ENCODE measurements at regions not wholly inside any gene's neighbourhood (a gene's known extent, or its start where the extent isn't known, plus 50 kb on each side); places are given as distances from the start of the nearest gene placed in this dataset.
"Not testable (repeated sequence)": the region's sequence is repeated elsewhere in the genome, so short reads cannot be mapped to it uniquely, and the experiment has no call there.

DNA sequence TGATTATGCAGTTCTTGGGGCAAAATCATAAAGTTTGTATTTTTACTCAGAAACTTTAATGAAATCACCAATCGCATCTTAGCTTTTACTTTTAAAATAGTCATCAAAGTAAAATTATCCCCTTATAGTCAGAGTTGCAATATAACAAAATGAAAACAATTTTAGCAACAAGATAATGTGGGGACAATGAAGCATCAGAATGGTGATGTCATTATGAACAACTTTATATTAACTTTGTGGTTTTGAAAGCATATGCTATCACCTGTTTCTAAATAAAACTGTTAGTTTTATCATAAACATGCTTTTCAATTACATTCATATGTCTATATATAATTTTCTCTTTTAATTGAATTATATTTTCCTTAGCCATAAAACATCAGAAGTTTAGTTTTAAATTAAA lies 856.8 kb downstream of the CDH9 start:
- DNase-seq = no peak

DNA sequence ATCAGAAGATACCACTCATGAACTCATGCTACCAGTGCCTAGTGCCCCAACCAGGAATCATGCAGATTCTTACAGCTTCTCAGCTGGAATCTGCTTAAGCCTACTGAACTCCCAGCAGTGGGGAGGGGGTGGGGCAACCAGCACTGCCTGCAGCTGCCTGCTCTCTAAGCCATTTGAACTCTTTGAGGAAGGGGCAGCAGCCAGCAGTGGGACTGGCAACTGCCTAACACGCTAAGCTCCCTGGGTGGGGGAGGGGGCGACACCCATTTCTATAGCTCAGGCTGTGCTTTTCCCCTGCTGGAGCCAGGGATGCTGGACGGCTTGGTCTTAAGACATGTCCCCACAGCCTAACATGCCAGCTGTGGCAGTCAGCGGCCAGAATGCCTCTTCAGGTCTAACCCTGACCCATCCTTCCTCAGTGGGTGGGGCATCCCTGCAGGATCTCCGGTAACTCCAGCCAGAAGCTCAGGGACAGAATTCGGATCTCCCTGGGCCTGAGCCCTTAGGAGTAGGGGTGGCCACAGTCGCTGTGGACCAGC lies 889.7 kb downstream of the CDH9 start:
- no peak for DNase-seq

DNA sequence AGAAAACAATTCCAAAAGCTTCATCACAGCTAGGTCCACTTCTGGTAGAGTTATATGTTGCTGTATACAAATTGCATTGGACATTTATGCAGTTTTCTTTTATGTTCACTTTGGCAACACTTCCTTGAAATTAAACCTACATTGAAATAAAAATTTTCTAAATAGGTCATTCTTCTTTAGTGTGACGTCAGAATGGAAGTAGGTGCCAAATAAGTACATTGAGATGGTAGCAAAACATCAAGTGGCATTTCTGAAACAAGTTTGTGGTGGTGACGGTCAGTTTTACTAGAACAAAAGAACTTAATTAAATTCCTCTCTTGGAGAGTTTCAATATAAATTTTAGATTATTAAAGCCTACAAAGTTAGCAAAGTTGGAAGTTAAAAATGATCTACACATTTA lies 895.1 kb downstream of the CDH9 start:
- DNase-seq = no peak

DNA sequence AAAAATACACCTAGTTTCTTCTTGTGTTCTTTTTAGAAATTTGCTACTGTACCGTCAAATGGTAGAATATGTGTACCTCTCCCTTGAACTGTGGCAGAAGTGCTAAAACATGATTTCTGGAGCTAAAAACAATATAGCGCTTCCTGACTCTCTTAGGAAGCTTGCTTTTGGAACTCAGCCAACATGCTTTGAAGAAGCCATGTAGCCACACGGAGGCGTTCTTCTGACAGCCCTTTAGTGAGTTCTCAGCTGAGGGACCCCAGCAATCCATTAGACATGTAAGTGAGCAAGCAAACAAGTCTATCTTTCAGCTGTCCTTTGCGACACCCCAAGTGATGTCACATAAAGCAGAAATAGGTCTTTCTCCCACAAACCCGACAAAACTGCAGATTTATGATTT lies 917.0 kb downstream of the CDH9 start:
- DNase-seq = no peak

DNA sequence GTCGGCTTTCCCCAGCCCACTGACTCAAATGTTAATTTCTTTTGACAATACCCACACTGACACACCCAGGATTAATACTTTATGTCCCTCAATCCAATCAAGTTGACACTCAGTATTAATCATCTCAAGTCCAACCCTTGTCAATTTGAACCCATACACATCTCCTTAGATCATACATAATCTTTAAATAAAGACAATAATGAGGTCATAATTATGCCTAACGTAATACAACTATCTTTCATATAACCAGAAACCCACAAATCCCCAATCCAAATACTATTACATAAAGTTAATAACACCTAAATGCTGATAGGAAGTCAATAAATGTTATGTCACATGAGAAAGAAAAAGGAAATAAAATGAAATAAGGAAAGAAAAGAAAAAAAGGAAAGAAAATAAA lies 934.2 kb downstream of the CDH9 start:
- no peak for DNase-seq

DNA sequence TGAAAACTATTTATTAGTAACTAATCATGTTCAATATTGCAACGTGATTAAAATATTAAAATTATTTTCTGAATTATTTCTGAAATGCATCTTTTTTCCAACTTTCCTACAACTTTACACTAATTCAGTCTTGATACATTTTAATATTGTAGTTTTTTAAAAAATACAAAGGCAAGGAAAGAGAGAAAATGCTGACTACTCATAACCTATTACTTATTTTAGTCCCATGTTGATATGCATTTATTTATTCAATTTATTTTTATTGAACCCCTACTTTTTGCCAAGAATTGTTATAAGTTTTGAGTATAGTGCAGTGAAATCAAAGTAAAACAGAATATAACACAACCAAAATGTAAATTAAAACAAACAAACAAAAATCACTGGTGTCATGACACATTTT lies 978.2 kb downstream of the CDH9 start:
- no peak for DNase-seq

DNA sequence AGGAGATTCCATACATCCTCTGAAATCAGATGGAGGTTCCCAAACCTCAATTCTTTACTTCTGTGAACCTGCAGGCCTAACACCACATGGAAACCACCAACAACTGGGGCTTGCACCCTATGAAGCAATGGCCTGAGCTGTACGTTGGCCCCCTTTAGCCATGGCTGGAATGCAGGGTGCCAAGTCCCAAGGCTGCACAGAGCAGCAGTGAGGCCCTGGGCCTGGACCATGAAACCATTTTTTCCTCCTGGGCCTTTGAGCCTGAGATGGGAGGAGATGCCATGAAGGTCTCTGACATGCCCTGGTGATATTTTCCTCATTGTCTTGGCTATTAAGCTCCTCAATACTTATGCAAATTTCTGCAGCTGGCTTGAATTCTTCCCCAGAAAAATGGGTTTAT lies 983.8 kb downstream of the CDH9 start:
- no peak for DNase-seq

DNA sequence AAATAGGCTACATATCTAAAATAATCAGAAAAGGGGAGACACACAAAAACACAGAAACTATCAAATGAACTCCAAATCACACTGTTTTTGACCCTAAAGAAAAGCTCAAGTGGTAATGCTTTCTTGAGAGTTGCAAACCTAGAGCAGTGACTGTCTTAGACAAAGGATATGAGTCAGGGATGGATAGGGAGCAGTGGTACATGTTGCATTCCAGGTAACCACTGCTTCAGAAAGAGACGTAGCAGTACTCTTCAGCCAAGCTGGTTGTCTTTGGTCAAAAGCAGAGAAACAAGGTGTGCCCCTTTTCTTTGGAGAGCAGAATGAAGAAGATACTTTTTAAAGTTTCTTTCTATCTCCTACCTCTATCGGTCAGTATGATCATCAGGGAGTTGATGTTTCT lies 1003.6 kb downstream of the CDH9 start:
- DNase-seq = no peak

DNA sequence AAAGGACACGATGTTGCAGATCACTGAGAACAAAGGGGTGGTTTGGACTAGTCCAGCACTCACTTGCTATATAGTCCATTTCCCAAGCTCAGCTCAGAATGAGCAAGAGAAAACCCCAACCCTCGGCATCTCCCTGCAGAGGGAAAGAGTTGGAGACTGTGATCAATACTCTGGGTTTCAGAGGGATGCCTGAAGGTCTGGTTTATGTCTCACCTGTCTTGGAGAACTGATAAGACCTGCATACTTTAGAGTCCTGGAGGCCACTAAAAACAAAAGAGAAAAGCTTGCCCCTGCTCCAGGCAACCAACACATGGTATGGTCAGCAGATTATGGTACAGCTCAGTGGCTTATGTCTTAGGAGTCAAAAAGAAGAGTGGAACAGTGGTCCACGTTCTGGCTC lies 1006.9 kb downstream of the CDH9 start:
- no peak for DNase-seq

DNA sequence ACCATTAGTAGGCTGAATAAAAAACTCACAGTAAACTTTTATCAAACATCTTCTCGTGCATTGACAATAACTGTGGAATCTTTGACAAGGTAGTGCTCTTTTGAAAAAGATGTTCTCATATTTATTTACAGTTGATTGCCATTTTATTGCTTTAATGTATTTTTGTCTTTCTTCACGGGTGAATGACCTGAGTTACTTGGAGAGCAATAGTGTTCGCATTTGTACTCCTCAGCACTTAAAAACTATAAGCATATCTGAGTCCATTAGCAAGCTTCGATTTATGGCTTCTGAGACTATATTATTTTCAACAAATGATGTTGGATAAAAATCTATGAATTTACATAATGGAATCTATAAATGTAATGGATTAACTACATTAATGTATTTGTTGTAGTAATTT lies 1012.3 kb downstream of the CDH9 start:
- DNase-seq = no peak

DNA sequence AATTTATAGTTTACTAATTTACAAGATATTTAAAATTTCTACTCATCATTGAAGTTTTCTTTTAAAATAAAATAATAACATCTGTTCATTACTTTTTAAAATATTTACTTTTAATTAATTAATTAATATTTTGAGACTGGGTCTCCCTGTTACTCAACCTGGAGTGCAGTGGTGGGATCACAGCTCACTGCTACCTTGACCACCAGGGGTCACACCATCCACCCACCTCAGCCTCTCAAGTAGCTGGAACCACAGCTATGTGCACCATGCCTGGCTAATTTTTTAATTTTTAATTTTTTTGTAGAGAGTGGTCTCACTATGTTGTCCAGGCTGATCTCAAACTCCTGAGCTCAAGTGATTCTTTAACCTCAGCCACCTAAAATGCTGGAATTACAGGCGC lies 1013.6 kb downstream of the CDH9 start:
- no peak for DNase-seq

DNA sequence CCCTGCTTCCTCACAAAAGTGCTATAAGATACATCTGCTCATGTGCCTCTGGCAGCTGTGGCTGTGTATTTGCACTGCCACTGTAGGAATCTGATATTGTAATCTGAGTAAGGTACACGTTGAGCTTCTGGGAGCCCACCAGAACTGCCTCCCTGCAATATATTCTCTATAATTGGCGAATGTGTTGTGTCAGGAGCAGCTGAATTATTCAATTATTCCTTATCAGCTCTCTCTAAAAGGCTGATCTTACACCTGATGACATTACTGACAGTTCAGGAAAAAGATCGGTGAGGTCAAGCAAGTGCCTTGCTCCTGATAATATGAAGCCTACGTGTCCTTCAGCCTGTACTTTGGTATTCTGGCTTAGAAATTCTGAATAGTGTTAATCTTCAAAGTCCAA lies 1015.0 kb downstream of the CDH9 start:
- DNase-seq = no peak

DNA sequence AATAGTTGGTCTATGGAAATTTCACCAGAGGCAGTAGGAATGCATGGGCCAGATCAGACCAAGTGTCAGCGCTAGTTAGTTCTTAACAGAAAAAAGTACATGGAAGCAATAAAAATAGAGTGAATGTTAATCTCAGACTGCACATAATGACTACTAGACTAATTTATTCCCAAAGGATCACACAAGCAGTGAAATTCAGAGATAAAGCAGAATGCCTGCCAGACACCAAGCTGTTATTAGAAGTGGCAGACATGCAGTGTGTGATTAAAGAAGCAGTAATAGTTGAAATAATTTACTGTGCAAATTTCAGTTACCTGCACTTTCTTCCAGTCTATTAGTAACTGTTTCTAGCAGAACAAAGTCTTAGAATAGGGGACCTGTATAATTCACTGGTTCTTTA lies 1024.2 kb downstream of the CDH9 start:
- no peak for DNase-seq

DNA sequence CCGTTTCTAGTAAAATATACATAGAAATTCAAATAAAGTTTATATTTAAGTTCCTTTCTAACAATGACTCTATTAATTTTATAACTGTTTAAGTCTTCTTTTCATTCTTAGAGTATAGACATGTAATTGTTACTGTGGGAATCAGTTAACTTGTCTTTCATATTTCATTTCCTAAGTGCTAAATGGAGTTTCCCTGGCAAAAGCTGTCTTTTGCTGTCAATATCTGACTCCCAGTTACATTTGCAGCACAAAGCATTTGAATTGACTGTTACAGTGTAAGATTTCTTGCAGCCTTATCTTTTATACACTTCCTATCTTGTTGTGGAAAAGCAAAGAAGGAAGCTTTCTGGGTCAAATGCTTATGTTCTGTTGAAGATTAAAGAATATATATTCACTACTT lies 1026.3 kb downstream of the CDH9 start:
- no peak for DNase-seq

DNA sequence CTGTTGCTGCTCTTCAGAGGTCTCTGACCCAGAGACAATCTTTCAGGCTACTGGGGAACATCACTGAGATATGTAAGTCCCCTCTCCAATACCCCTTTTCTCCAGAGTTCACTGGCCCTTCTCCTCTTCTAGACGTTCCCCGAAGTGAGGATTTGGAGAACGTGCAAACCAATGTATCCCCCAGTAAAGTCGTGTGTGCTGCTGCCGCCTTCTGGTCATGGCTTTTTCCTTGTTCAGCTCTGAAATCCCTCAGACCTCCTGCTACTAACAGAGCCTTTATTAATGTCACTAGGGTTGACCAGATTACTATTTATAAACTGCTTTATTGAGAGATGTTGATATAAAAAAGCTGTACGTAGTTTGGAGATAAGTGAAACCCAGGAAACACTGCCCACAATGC lies 1028.6 kb downstream of the CDH9 start:
- DNase-seq = no peak

DNA sequence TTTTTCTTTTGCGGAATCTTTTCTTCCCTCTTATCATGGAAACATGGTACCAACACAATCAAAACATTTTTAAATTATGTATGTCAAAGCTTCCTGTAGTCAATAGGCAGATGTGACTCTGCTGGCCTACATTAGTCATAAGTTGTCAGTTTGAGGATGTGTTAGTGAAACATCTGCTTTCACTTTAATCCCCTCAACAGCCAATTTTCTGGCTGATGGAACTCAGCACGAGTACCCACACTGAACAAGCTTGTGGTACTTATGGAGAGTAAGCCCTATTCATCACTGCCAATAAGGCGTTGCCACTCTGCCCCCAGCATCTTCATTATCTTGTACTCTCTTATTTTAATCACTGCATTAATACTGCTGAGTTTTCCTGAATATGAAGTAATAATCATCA lies 1034.4 kb downstream of the CDH9 start:
- DNase-seq = no peak

DNA sequence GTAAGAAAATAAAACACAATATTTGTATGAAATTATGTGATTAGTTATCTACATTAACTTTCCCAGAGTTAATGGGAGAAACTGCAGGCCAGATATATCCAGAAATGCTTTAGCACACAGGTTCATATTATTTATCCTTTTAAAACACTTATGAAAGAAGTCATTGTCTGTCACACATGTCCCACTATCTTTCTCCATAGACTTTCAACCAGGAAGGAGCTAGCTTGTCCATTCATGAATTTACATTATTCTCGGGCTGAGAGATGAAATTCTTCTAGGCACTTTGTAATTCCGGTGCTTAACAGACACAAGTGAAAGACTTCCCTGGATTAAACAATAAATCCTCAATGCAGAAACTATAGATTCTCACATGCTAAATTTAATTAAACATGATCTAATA lies 1043.2 kb downstream of the CDH9 start:
- no peak for DNase-seq

DNA sequence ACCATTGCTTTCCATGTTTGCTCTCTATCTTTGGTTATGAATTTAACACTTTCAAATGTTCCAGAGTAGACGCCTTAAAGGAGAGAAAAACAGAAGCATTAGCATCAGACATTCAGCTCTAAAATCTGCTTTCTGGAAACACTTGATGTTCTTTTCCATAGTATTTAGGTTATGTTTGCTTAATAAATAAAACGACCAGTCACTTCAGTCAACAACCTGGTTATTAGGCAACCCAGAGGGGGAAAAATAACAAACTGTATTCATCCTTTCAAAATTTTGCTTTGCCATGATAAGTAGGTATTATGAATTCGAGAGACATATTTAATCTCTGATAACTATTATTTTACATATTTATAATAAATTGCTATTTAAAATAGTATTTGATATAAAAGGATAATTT lies 1044.7 kb downstream of the CDH9 start:
- DNase-seq = no peak

DNA sequence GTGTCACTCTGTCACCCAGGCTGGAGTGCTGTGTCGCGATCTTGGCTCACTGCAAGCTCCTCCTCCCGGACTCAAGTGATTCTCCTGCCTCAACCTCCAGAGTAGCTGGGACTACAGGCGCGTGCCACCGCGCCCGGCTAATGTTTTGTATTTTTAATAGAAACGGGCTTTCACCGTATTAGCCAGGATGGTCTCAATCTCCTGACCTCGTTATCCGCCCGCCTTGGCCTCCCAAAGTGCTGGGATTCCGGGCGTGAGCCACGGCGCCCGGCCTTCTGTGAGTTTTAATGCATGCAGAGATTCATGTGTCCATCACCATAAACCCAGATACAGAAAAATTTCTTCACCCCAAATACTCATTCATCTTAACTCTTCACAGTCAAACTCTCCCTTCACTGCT lies 1046.7 kb downstream of the CDH9 start:
- DNase-seq = no peak

DNA sequence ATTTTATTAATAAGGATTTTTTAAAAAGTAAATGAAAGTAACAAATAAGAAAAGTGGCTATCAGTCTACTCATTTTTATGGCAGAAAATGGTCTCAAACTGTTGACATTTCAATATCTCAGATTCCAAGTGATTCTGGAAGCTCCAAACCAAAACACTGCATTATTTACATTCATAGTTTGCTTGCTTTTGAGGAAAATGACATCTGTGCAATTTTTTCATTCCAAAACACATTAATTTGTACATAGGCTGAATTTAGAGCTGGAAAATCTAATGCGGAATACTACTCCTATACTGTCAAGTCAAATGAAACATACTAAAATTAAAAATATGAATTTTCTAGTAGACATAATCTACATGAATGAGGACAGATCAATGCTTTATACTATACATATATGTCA lies 1047.6 kb downstream of the CDH9 start:
- DNase-seq = no peak

DNA sequence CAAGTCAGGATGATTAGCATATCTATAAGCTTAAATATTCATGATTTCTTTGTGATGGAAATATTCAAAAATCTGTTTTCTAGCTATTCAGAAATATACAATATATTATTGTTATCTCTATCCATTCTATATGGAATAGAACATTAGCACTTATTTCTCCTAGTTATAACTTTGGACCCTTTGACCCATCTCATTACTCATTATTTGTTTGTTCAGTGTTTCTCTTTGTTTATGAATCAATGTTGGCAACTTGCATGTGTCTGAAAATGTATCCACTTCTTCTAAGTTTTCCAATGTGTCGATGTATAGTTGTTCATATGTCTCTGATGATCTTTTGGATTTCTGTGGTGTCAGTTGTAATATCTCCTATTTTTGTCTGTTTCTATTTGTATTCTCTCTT lies 1059.3 kb downstream of the CDH9 start:
- DNase-seq = no peak

DNA sequence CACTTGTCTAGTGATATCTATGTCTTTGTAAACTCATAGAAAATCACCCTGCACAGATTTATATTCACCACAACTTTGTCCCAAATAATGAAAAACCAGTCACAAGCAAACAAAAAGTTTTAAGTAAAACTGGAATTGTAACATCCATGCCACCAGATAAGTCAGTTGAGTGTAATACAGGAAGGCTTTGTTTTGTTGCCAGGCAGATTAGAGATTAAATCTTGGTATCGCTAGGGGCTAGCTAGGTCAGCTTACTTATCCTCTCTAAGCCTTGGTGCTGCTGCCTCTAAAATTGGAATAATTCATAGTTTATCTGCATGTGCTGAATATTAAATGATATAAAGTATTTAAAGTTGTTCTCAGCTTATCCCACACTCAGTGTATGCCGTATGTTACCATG lies 1062.5 kb downstream of the CDH9 start:
- DNase-seq = no peak

DNA sequence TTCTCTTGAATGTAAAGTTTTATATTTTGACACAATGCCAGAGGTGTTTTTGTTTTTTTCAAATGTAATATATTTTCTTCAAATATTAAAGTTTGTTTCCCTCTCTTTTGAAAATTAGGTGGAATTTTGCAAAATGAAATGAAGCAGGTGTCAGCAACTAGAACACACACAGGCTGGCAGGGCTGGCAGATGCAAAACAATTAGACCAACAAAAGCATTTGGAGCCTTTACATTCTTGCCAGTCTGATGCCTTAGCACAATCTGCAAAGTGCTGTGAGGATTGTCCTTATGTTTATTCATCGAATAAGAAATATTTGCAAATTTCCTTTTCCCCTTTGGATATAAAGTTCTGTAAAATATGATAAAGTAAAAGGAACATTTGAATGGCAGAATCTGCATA lies 1063.9 kb downstream of the CDH9 start:
- no peak for DNase-seq

DNA sequence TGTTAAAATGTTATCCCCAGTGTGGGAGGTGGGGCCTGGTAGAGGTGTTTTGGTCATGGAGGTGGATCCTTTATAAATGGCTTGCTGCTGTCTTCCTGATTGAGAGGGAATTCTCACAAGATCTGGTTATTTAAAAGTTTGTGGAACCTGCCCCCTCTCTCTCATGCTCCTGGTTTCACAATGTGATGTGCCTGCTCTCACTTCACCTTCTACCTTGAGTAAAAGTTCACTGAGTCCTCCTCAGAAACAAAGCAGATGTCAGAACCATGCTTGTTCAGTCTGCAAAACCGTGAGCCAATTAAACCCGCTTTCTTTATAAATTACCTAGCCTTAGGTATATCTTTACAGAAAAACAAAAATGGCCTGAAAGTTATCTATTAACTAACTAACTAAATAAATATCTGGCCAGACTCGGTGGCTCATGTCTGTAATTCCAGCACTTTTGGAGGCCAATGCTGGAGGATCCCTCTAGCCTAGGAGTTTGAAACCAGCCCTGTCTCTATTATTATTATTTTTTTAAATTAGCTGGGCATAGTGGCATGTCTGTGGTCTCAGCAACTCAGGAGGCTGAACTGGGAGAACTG lies 1067.4 kb downstream of the CDH9 start:
- DNase-seq = no peak

DNA sequence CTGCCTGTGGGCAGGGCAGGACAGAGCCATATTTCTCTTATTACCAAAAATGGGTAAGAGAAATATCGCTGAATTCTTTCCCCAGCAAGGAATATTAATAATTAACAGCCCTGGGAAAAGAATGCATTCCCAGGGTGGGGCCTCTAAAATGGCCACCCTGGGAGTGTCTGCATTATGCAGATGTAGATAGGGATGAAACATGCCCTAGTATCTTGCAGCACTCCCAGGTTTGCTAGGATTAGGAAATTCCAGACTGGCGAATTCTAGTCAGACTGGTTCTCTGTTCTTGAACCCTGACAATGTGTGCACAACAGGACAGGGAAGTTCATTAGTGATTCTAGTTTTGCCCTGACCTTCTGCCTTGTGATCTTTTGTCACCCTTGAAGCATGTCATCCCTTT lies 1069.3 kb downstream of the CDH9 start:
- not testable (repeated sequence) for DNase-seq

DNA sequence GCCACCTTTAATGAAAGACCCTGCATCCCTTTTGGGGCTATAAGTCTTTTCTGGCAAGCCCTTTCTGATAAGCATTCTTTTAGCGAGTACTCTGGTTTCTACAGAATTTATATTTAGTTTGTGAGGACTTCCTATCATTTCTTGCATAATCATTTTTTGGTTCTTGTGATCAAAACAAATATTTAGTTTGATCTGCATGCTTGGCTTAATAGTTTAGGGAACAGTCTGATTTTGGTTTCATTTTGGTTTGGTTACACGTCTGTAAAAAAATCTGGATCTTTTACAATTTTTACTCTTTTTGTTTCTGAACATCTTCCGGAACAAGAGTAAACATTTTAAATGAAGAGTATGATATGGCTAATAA lies 1074.4 kb downstream of the CDH9 start:
- no peak for DNase-seq

Measured in NCI-H1048 (cell line).